HG02973 (cell line): ENCODE measurements at regions not wholly inside any gene's neighbourhood (a gene's known extent, or its start where the extent isn't known, plus 50 kb on each side); places are given as distances from the start of the nearest gene placed in this dataset.

Source experiments
- ATAC-seq: cut with Tn5 transposase; IDR thresholded peaks from one replicate; pipeline ENCODE4 v1.9.1; 2021; ENCODE audit warnings: moderate library complexity; ENCODE audit not compliant: unreplicated experiment

DNA sequence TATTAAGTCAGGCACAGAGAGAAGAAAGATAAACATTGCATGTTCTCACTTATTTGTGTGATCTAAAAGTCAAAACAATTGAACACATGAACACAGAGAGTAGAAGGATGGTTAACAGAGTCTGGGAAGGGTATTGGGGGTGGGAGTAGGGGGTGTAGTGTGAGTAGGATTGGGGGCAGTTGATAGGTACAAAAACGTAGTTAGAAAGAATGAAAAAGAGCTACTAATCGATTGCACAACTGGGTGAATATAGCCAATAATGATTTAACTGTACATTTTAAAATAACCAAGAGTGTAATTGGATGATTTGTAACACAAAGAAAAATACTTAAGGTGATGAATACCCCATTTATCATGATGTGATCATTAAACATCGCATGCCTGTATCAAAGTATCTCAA is 333.3 kb downstream of the HAO1 start:
- no peak for ATAC-seq

- ATAC-seq, result no peak
Measured at GRCh38 chr20:7608250-7608649, 332.0 kb downstream of the HAO1 start.

GRCh38 chr20:7609251-7609650 is 331.0 kb downstream of the HAO1 start:
- no peak for ATAC-seq

GRCh38 chr20:7610681-7611080 is 329.6 kb downstream of the HAO1 start:
- no peak for ATAC-seq

DNA sequence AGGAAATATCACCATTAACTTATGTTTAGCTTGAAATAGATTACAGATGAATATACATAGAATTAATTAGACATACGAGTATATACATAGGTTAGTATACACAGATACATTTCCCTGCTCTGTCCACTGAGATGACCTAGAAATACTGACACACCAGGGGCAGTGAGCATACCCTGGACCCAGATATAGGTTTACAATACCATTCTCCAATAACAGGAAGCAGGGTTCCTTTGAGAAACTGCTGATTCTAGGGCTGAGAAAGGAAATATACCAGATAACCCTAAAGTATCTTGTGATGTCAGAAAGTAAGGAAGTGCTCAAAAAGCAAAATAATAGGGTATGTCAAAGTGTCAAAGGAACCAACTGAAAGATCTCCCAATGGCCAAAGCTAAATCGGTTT is 322.5 kb downstream of the HAO1 start:
- ATAC-seq, result no peak

DNA sequence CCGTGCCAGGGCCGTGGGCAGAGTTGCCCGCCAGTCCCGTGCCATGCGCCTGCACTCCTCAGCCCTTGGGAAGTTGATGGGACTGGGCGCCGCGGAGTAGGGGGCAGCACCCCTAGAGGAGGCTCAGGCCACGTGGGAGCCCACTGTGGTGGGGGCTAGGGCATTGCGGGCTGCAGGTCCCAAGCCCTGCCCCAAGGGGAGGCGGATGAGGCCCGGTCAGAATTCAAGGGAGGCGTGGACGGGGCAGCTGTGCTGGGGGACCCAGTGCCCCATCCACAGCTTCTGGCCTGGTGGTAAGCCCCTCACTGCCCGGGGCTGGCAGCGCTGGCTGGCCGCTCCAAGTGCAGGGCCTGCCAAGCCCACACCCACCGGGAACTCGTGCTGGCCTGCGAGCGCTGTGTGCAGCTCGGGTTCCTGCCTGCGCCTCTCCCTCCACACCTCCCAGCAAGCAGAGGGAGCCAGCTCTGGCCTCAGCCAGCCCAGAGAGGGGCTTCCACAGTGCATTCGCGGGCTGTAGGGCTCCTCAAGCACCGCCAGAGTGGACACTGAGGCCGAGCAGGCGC is 317.8 kb downstream of the HAO1 start:
- ATAC-seq, result no peak

- no peak for ATAC-seq
Measured at GRCh38 chr20:7624886-7625285, 315.4 kb downstream of the HAO1 start.

GRCh38 chr20:7627734-7628663 is 312.3 kb downstream of the HAO1 start:
- no peak for ATAC-seq

- no peak for ATAC-seq
Measured at GRCh38 chr20:7629880-7630279, 310.4 kb downstream of the HAO1 start.

- no peak for ATAC-seq
Measured at GRCh38 chr20:7637184-7637583, 303.1 kb downstream of the HAO1 start.

DNA sequence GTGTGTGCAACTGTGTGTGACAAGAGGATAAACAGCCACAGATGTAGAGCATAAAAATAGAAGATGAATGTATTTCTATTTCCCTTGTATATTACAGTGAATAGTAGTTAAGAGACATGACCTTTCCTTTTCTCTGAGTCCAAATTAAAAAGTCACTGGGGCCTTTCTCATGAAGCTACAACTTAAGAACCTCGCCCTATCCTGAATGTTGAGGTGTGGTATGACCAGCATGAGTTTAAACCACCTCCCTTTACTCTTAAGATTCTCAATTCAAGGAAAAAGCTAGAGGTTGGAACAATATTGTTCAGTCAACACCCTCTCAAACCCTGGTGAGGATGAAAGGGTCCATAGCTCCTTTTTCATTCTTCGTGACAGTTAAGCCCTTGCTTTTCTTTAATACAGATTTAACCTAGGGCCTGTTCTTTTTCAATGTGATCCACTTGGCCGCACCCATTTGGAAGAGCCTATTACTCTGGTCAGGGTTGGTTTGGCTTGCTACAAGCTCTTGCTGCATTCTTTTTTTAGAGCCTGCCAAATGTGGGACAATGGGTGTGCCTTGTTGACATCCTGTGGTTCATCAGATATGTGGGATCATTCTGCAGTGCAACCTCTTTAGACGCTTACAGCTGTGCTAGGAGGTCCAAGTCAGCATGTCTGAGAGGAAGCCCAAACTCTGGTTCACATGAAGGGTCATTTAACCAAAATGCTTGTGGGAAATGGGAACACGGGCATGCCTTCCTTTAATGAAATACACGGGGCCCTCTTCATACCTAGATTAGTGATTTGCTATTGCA is 290.0 kb downstream of the HAO1 start:
- no peak for ATAC-seq

- ATAC-seq, result no peak
Measured at GRCh38 chr20:7654231-7654630, 286.0 kb downstream of the HAO1 start.

GRCh38 chr20:7656687-7657467 is 283.4 kb downstream of the HAO1 start:
- ATAC-seq, result no peak

DNA sequence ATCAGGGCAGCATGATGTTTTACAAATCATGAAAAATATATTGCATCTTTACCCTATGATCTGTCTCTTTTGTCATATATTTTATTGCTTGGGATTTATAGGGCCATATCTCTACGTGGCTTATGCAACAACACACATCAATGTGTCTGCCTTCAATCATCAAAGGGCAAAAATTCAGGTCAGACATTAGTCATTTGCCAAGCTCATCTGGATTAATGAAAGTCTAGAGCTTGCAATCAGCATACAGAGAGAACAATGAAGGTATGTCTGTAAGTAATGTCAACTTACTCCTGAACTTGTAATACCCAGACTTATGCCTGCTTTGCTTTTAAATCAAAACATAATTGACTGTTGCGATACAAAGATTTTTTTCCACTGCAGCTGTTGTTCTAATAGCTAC is 282.7 kb downstream of the HAO1 start:
- no peak for ATAC-seq

GRCh38 chr20:7660165-7660564 is 280.1 kb downstream of the HAO1 start:
- no peak for ATAC-seq

DNA sequence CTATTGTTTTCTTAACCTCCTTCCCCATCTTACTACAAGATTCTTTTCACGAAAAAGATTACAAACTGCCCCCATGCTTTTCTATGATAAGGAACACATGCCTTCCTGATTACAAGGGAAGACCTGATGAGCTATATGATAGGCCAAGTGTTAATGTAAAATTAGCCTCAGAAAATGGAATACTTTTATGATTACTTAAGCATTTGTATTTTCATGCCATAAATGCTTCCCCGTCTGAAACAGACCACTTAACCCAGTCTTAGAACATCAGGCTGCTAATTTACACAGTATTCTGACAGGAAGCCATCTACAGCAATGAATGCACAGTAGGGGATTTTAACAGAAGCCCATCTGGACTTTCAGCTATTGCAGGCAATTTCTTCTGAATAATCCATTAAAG is 274.9 kb downstream of the HAO1 start:
- ATAC-seq, result no peak

GRCh38 chr20:7667194-7667593 is 273.1 kb downstream of the HAO1 start:
- no peak for ATAC-seq

GRCh38 chr20:7672571-7672970 is 267.7 kb downstream of the HAO1 start:
- ATAC-seq, result no peak

- no peak for ATAC-seq
Measured at GRCh38 chr20:7673841-7674240, 266.4 kb downstream of the HAO1 start.

DNA sequence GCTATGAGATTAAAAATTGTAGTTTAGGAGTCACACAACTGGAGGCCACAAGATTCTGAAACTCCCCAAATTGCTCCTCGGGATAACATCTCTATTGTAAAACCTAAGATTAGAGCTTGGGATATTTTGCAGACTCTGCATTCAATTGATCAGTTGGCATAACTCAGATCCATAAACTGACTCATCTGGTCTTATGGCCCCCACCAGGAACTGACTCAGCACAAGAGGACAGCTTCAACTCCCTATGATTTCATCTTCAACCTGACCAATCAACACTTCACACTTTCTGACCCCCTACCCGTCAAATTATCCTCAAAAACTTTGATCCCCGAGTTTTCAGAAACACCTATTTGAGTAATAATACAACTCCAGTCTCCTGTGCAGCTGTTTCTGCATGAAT is 257.3 kb downstream of the HAO1 start:
- ATAC-seq, result no peak

DNA sequence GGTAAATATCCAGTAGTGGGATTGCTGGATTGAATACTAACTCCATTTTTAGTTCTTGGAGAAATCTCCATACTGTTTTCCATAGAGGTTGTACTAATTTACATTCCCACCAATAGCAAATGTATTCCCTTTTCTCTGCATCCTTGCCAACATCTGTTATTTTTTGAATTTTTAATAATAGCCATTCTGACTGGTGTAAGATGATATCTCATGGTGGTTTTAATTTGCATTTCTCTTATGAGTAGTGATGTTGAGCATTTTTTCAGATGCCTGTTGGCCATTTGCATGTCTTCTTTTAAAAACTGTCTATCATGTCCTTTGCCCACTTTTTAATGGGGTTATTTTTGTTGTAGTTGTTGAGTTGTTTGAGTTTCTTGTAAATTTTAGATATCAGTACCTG is 253.2 kb downstream of the HAO1 start:
- ATAC-seq, result no peak
